GM21390 (cell line): ENCODE measurements at regions not wholly inside any gene's neighbourhood (a gene's known extent, or its start where the extent isn't known, plus 50 kb on each side); places are given as distances from the start of the nearest gene placed in this dataset.

Experiments
- ATAC-seq: cut with Tn5 transposase; IDR thresholded peaks from one replicate; pipeline ENCODE4 v1.9.1; 2021; ENCODE audit not compliant: unreplicated experiment

DNA sequence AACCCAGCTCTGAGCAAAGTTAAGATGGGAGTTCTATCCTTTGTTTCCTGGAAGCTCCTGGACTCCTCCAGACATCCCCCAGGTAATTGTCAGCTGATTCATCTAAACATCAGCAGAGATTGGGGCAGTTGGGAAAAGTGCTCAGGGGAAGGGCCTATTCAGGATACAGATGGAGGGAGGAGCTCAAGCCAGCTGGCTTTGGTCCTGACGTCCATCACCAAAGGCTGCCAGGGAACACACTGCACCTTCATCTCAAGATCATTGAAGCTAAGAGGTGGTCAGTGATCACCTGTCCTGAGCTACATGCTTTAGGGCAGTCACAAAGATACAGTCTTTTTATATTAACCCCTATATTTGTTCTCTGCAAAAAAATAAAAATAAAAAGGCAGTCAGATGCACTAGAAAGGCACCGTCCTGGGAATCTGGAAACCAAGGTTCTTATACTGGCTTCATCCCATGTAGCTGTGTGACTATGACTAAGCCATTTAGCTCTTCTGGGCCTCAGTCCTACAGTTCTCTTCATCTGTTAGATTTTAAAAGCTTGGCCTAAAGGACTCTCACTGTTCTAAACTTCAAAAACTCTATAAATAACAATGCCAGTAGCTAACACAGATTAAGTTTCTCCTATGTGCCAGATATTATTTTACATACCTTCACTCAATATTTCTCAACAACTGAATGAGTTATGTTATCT is 446.5 kb downstream of the BCL11A start:
- ATAC-seq: no peak

DNA sequence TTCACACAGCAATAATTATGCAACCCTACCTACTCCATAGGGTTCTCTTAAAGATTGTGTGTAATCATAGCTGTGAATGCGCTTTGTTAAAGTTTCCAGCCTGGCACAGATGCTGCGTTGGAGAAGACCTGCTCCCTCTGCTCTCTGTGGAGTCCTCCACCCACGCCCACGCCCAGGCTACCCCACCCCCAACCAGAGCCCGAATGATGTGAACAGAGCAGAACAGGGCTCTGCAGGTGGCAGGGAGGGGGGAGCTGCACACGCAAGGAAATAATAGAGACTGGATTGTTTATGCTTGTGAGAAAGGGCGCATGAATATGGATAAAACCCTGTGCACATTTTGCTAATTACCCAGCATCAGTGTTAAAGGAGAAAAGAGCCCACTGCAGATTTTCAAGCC is 447.5 kb downstream of the BCL11A start:
- no peak for ATAC-seq

DNA sequence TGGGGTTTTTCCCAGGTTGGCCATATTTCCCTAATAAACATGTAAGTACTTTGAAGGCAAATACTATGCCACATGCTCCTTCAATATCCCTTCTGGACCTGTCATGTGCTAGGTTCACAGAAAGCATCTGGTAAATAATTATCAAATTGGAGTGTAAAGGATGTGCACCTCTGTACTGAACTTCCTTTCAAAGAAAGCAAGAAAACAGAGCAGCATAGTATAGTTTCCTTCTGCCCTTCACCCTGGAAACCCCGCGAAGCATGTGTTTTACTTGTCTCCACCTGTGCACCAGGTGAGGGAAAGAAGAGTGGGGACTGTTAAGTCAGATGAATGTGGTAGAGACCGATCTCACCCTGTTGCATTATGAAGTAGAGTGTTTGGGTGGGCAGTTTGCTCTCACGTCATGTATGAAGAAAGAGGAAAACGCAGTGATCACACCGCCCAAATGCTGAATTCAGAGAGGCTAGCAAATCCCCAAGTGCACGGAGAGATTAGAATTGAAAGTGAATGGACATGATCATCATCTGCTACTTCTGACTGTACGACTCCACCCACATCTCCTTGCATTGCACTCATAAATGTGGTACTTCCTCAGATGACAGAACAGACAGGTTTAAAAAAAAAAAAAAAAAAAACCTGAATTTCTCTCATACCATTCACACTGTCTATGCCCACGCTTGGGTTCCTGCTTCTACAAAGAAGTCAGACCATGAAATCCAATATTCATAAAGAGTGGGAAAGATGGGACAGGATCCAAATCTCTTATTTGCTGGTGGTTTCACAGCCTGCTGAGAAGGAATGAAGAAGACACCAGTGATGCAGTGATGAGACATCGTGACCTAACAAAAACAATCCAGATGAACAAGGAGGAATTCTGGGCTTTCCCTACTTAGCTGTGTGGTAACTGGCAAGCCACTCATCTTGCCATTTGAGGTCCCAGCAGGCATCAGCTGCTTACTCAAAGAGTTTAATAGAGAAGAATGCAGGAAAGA is 448.6 kb downstream of the BCL11A start:
- ATAC-seq: no peak

DNA sequence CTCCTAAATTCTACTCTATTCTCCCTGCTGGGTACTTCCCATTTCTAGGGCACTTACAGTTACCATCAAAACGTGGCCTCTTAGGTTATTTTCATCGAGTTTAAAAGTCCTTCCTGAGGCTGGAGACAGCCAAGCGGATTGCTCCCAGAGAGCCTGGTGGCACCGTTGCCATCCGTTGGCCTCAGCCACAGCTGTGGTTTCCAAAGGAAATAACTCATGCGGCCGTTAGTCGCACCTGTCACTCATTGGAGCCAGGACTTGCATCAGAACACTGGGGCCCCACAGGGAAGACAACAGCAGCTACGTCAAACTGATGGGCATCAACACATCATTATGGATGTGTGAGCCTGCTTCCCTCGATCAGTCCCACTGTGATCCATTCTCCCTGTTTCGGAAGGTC is 453.4 kb downstream of the BCL11A start:
- ATAC-seq: no peak

DNA sequence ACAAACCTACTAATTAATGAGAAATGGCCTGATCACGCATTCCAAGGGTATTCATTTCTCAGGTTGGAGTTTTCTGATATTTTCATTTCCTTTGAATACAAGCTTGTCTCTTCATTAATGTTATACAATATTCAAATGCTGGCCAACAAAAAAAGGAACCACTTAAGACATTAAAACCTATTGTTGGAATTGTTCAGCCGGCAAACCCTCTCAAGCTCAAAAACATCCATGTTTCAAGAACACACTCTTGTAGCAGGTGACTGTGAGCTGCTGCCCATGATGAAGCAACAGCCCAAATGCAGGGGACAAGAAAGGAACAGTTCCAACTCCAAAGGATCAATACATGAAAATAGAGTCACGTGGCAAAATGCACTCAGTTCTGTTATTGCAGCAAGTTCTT is 454.5 kb downstream of the BCL11A start:
- no peak for ATAC-seq

DNA sequence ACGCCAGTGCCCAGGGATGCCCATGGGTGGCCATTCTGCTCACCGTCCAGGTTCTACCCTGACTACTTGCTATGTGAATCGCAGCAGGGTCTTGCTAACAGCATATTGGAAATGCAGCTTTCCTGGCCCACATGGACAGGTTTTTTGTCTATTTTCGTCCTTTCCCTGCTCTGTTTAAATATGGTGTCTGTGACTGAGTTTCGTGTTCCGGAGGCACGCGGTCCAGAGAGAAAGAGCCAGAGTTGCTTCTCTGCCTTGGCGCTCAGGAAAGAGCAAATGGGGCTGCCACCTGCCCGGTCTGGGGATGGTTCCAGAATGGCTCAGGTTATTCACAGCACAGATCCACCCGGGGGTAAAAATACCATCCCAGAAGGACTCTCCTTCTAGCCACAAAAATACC is 456.2 kb downstream of the BCL11A start:
- ATAC-seq: no peak

DNA sequence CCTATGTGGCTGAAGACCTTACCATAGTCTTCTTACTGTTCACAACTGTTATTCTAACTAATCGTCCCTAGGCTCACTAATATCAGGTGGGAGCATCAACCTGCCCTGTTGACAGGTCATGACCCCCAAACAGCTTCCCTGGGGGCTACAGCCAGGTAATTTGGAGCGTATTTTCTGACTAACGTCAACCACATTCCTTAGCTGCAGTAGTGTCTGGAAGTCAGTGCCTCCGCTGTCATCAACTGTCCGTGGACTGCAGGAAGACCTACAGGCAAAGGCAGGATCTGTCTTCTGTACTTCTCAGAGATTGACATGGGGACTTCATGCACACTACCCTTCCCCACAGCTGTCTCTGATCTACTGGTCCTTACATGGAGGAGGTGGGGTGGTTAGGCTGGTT is 456.9 kb downstream of the BCL11A start:
- no peak for ATAC-seq

DNA sequence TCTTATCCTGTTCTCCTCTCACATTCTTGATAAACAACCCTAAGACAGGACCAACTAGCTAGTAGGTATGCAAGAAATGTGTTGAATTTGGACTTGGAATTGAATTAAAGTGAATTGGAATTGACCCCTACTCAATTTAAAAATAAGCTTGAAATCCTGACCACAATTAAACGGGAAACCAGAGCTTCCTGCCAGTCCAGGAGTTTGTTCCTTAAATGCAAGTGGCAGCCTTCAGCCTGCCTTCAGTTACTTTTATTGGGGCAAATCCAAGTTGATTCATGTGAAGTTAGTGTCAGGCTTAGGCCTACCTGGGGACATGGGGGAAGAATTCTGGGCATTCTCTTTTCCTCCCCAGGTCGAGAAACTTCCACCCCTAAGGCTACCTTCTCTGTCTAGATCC is 457.6 kb downstream of the BCL11A start:
- ATAC-seq: no peak

DNA sequence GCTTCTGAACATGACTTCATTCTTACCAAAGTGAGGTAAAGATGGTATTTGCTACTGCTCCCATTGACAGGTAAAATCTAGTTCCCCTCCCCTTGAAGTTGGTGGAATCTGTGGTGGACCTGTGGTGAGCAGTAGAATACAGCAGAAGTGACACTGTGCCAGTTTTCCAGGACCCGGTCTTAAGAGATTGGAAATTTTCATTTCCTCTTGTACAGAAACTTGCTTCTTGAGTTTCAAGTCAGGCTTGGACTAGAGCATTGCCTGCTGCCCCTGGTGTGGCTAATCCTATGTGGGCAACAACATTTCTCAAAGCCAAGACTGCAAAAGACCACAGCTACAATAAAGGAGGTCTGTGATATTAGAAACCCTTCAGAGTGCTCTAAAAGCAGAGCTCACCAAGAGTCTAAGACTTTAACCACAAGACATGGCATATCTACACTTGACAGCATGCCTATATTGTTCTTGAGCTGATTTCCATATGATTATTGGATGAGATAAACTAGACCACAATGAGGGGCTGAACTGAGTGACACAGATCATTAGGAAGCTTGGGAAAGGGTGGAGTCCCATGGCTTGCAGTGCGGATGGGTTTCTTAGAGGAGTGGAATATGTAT is 458.1 kb downstream of the BCL11A start:
- ATAC-seq: no peak

DNA sequence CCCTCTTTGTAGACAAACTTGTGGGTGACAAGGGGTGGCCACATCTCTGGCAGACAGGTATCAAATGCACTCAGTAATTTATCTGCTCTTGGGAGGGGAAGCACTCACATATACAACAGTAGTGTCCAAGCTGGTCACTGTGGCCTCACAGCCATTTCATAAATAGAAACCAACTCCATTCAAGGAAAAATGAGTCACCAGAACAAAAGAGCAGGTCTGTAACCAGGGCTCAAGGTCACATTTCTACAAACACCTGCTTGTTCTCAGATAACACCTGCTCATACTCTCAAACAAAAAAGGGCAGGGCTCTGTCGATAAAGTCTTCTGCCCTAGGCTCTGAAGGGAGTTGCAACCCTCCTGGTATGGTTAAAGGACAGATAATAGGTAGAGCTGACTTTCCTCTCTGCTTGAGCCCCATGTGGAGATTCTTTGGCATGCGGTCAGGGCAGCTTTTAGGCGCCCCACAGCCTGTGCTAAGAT is 459.0 kb downstream of the BCL11A start:
- no peak for ATAC-seq

DNA sequence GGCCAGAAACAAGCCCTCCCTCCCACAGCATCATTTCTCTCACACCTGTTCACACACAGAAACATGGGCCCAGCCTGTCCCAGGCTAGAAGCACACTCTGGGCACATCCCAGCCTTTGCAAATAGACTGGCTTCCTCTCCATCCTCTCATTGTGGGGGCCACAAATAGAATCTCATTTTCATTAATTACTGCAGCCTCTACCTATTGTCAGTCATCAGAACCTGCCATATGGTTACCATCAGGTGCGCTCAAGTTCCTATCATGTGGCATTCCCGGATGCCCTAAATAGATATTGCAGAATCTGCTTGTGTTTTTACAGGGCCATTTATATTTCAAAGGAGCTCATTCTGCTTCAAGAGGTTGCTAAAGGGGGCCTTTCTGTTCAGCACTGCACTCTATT is 460.7 kb downstream of the BCL11A start:
- no peak for ATAC-seq

DNA sequence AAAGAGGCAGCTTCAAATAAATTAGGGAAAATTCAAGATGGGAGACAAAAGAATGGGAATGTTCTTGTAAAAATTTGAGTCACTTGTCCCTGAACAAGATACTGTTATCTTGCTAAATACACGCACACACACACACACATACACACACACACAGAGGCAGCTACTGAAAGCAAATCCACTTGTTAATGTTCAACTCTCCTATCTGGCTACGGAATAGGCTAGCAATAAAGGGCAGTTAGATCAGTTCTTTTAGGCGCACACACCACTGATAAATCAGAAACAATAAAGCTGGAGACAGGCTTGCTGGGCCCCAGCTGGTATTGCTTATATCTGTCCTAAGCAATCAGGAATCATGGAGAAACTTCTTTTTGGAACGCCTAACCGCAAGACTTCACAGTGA is 461.6 kb downstream of the BCL11A start:
- no peak for ATAC-seq

DNA sequence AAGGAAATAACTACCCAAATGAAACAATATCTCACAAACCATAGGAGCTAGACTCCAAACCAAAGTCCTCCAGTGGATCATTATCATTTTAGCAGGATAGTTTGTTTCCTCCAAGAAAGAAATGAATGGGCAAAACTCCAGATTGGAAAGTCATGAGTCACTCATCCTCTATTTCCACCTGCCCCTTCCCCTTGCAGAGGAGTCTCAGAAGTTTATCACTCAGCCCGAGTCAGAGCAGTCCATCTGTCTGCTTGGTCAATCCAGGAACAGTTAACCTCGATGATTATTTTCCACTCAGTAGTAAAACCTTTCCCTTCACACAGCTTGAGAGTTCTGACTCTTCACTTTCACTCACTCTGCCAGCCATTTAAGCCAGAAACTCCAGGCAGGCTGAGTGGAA is 462.2 kb downstream of the BCL11A start:
- ATAC-seq: no peak

DNA sequence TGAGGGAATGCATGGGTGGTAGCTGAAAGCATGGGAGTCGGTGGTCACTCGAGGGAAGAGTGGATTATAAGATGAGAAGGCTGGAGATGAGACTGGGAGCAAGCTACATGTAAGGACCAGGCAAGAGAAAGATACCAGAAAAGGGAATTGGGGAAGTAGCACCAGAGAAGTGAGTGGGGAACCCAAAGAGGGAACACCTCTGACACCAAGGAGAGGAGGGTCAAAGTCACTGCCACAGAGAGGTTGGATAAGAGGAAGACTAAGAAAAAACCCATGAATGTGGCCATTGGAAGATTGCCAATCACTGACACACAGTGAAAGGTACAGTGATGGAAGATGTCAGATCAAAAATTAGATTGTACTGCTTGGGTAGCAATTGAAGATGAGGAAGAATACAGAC is 473.9 kb downstream of the BCL11A start:
- no peak for ATAC-seq

DNA sequence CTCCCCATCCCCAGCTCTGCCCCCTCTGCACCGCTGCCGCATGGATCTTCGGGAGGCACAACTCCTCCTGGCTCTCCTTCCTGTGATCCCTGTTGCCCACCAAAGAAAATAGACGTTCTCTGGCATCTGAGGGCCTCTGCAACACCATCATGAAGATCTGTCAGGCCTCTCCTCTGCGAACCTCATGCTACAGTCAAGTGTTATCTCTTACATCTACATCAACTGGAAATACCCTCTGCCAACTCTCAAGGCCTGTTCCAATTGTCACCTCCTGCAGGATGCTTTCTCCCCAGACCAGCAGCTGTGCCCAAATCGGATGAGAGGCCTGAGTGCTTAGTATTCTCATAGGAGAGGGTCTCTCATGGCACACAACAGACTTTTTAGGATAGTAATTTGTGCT is 478.4 kb downstream of the BCL11A start:
- ATAC-seq: no peak

DNA sequence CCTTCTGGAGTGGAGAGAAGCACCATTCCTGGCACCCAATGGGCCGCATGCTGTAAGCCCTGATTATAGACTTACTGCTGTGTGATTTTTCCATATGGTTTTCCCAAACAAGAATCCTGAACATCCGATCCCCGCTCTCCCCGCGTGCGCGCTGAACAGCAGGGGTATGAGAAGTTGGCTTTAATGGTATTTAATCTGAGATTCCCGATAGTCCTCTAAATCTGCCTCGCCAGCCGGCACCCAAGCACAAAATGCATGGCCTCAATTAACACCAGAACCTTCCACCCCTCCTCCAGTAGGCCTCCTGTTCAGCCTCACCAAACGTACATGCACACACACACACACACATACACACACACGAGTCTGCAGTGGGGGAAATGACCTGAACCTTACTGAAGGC is 480.3 kb downstream of the BCL11A start:
- no peak for ATAC-seq

DNA sequence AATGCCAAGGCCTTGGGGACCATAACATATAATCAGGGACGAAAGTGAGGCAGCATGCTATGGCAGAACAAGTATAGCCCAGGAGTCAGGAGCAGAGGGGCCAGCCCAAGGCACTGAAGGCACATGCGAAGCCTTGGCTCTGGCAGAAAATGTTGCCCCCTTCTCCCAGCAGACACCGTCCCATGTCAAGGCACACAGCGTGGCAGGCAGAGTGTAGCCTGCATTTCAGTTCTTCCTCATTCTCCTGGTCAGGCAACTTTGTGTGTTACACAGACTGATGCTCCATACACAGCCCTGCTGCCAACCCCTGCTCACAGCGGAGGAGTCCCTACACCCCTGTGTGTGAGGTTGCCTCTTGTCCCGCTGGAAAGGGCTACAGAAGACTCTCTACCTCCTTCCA is 480.8 kb downstream of the BCL11A start:
- ATAC-seq: no peak

DNA sequence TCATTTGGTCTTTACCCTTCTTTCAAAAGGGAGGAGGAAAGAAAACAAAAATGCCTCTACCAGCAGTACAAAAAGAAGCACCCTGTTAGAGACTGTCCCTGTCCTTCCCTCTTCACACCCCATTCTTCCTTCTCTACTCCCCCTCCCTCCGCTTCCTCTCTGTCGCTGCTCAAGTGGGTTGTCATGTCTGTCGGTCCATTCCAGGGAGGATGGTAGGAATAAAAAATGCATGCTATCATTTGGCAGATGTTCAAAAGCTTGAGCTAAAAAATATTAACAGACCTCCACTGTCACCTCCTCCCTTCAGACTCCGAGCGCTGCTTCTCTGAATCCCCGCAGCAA is 482.0 kb downstream of the BCL11A start:
- no peak for ATAC-seq

DNA sequence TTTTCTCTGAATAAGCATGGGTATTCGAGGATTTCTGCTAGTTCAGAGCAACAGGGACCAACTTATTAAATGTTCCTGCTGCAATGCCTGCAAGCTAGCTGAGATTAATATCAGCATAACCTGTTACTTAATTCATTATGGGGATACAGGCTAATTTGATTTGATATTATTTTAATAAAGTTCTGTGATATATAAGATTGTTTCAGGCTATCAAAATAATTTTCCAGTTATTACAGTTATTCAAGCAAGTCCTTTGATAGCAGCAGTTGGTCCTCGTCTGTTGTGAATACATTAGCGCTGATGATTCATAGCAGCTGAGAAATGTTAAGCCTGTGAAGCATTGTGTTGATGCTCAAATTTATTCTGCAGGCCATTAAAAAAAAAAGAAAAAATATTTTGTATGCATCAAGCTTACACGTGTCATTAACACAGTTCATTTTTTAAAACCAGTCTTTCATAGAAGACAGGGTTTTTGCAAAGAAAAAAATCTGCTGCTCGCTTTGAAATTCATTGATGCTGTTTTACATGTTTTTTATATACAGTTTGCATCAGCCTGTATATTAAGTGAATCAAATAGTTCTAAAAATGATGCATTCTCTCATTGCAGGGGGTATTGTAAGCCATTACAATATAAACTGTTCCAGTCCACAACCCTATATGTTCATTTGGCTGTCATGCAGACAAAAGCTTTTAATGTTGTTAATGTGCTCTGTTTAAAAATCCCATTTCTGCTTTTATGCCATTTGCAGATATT is 482.5 kb downstream of the BCL11A start:
- ATAC-seq: no peak

DNA sequence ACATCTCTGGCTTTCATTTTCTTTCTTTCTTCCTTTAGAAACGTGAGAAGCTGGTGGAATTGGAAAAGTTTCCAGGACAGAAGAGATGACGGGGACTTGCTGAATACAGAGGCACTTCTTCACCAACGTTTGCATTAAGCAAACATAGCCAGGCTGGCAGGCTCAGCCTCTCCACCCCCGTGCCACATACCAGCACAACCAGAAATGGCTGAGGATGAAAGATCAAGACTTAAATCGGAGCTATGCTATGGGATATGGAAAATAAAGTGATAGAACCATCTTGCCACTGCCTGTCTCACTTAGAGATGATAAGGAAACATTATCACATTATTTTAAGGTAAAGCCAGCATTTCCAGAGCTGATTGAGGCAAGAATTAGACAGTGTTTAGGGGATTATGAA is 483.3 kb downstream of the BCL11A start:
- no peak for ATAC-seq

DNA sequence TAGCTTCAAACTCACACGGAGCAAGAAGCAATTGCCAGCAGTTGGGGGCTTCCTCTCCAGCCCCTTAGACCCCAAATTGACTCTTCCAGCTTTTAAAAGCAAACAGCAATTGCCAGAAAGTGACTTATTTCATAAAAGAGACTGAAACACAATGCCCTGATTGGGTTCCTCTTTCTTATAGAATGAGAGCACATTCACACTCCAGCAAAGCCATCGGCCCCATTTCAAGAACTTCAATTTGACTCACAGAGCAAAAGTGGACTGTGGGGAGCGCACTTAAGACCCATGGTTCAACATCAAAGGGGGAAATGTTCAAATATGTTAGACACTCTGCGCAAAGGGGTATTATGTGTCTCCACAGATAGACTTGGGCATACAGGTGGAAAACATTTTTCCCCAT is 484.7 kb downstream of the BCL11A start:
- ATAC-seq: no peak
